Testis (tissue), 2 donors: ENCODE measurements at regions not wholly inside any gene's neighbourhood (a gene's known extent, or its start where the extent isn't known, plus 50 kb on each side); places are given as distances from the start of the nearest gene placed in this dataset.

Experiments
- DNase-seq: peaks from one replicate; pipeline ENCODE4 v3.0.0-alpha.2; 2019
- H3K27ac ChIP-seq, 2 donors: fragments of 200-600 bp; sonication (generic); one replicate each; pipeline ENCODE4 v1.5.1; 2019
- H3K27me3 ChIP-seq: fragments of 200-600 bp; sonication (generic); one replicate; pipeline ENCODE4 v1.5.1; 2019
- H3K36me3 ChIP-seq: fragments of 200-600 bp; sonication (generic); one replicate; pipeline ENCODE4 v1.5.1; 2017; ENCODE audit warnings: low read depth; ENCODE audit errors: missing control alignments
- H3K4me1 ChIP-seq: fragments of 200-600 bp; sonication (generic); one replicate; pipeline ENCODE4 v1.5.1; 2019
- H3K4me3 ChIP-seq, 2 donors: fragments of 200-600 bp; sonication (generic); one replicate each; pipeline ENCODE4 v1.5.1; 2017 to 2019
- H3K9me3 ChIP-seq: fragments of 200-600 bp; sonication (generic); one replicate; pipeline ENCODE4 v1.5.1; 2017
- CTCF ChIP-seq, 3 experiments: fragments of 450-650 bp in 2 of 3; fragments of 200-600 bp in 1 of 3; sonication (generic) in 1 of 3; IDR thresholded peaks; one replicate each; pipeline ENCODE4 v1.5.1; 2016 to 2019; ENCODE audit warnings: antibody characterized with exemption in 3 of 3, mild to moderate bottlenecking in 2 of 3, moderate library complexity in 1 of 3
- POLR2A ChIP-seq: fragments of 450-650 bp; IDR thresholded peaks from one replicate; pipeline ENCODE4 v1.6.1; 2017; ENCODE audit warnings: antibody characterized with exemption, mild to moderate bottlenecking, moderate library complexity
- WGBS, 2 donors: methylation state at CpG; one replicate each; pipeline ENCODE4 v1.1.5; 2018; 5-methylcytosine and 5-hydroxymethylcytosine counted together
- intact Hi-C: fragments of 100-400 bp; cut with DNase I; formaldehyde crosslinking; loops from one replicate; pipeline ENCODE4 v1.15.1; 2023; ENCODE audit warnings: low total_unique reads

- WGBS, 2 donors: 59 to 66% methylated on average over 23 of the region's 23 CpGs
- no peak overlapping the region for H3K27ac ChIP-seq
- DNase-seq: peak; percentile 55
- H3K9me3 ChIP-seq: no peaks in the 10 kb centered on the region
- intact Hi-C loops: no loop called here
- peaks cover 8% of the 10 kb centered on the region for H3K4me1 ChIP-seq
- no peak overlapping the region for H3K4me3 ChIP-seq
- TF ChIP-seq CTCF (IDR thresholded peaks at IDR 0.05) (no peak), POLR2A (no peak)
- H3K27me3 ChIP-seq: no peaks in the 10 kb centered on the region
- H3K36me3 ChIP-seq: no peaks in the 10 kb centered on the region
Observed at GRCh38 chr6:44627091-44627882, 239.8 kb downstream of the CDC5L start.

DNA sequence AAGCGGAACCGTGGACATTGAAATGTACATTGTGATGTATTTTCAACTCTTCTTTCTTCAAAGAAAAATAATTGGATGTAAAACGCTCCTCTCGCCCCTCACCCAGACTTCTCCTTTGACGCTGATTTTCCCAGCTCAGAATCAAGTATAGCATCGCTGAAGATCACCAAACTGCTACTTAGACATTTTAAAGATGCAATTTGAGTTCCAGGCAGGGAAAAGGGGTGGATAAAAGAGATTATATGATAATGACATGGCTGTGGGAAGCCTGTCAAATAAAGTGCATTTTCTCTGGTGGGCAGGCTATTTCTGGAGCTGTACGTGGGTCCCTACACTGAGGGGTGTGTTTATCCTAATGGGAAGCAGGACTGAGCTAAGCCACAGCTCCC is 240.4 kb downstream of the CDC5L start:
- Histone ChIP-seq H3K36me3 (no peaks in the 10 kb centered on the region), H3K4me1 (peaks cover 8% of the 10 kb centered on the region), H3K9me3 (no peaks in the 10 kb centered on the region), H3K4me3 (no peak overlapping the region), H3K27ac (no peak overlapping the region), H3K27me3 (no peaks in the 10 kb centered on the region)
- DNase-seq: no peak
- intact Hi-C loops: no loop called here
- TF ChIP-seq CTCF (IDR thresholded peaks at IDR 0.05): no peak
- TF ChIP-seq POLR2A: no peak
- WGBS, 2 donors: 75 to 79% methylated on average over 7 of the region's 7 CpGs

DNA sequence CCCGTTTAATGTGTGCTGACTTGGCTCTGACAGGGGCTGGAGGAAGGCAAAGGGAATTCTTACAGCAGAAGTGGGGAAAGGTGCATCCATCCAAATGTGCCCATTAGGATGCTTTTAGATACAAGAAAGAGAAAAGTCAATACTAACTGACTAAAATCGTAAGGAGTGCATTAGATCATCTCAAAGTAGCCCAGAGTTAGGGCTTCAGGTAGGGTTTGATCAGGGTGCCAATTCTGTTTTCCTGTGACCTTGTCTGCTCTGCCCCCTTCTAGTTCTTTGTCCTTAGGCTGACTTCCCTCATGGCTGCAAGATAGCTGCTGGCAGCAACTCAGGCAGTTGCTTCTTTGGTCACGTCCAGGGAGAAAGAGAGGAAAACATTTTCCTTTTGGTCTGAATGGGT is 240.8 kb downstream of the CDC5L start:
- Histone ChIP-seq H3K27me3 (no peaks in the 10 kb centered on the region), H3K4me1 (peaks cover 8% of the 10 kb centered on the region), H3K4me3 (no peak overlapping the region), H3K9me3 (no peaks in the 10 kb centered on the region), H3K36me3 (no peaks in the 10 kb centered on the region), H3K27ac (no peak overlapping the region)
- intact Hi-C loops: no loop called here
- TF ChIP-seq CTCF (IDR thresholded peaks at IDR 0.05): no peak
- no peak for TF ChIP-seq POLR2A
- WGBS, 2 donors: 56 to 76% methylated on average over 3 of the region's 3 CpGs
- DNase-seq: no peak

GRCh38 chr6:44629636-44630035 is 242.1 kb downstream of the CDC5L start:
- peak; percentile 21 for DNase-seq

More at GRCh38 chr6:44629636-44630035, 242.1 kb downstream of the CDC5L start:
- Histone ChIP-seq H3K4me1 (peaks cover 8% of the 10 kb centered on the region), H3K4me3 (no peak overlapping the region), H3K9me3 (no peaks in the 10 kb centered on the region), H3K27ac (no peak overlapping the region), H3K36me3 (no peaks in the 10 kb centered on the region), H3K27me3 (no peaks in the 10 kb centered on the region)
- TF ChIP-seq CTCF (IDR thresholded peaks at IDR 0.05) (no peak), POLR2A (no peak)
- intact Hi-C loops: no loop called here
- WGBS, 2 donors: 39 to 60% methylated on average over 7 of the region's 7 CpGs
